Naive thymus-derived CD8-positive, alpha-beta T cell (primary cell): ENCODE measurements at regions not wholly inside any gene's neighbourhood (a gene's known extent, or its start where the extent isn't known, plus 50 kb on each side); places are given as distances from the start of the nearest gene placed in this dataset.
"Not testable (repeated sequence)": the region's sequence is repeated elsewhere in the genome, so short reads cannot be mapped to it uniquely, and the experiment has no call there.

Experiments
- ATAC-seq, 2 donors: fragments of 150-1000 bp; cut with Tn5 transposase in 1 of 2; sonication (Bioruptor Pico), chemical (Tn5 transposase) in 1 of 2; 1 replicate in 1 of 2; 2 replicates in 1 of 2; pipeline ENCODE4 v1.10.0; 2021; ENCODE audit warnings: mild to moderate bottlenecking in 2 of 2, moderate library complexity in 2 of 2
- POLR2A ChIA-PET: fragments of 350-600 bp; sonication (Branson Sonifier 250); formaldehyde crosslinking; loops from one replicate; lab custom pipeline; 2021; ENCODE audit warnings: antibody characterized with exemption; lab: Charles Lee
- DNase-seq, 10 donors: peaks; one replicate each; pipeline versions ENCODE4 v3.0.0 to v3.0.0-alpha.2; 2020 to 2022
- H3K27ac Mint-ChIP-seq, 10 donors: one replicate each; pipeline ENCODE4 v1.8.0; 2020 to 2022; ENCODE audit warnings: mild to moderate bottlenecking in 10 of 10, mixed read lengths in 10 of 10, moderate library complexity in 4 of 10, inconsistent platforms in 1 of 10
- H3K27me3 Mint-ChIP-seq, 5 donors: one replicate each; pipeline ENCODE4 v1.8.0; 2021 to 2022; ENCODE audit warnings: mixed read lengths in 5 of 5
- H3K36me3 Mint-ChIP-seq, 3 donors: one replicate each; pipeline ENCODE4 v1.8.0; 2020 to 2022; ENCODE audit warnings: mixed read lengths in 3 of 3, mild to moderate bottlenecking in 2 of 3, inconsistent platforms in 1 of 3
- H3K4me1 Mint-ChIP-seq, 4 donors: one replicate each; pipeline ENCODE4 v1.8.0; 2021 to 2022; ENCODE audit warnings: mixed read lengths in 4 of 4
- H3K4me3 Mint-ChIP-seq, 10 donors: one replicate each; pipeline ENCODE4 v1.8.0; 2020 to 2022; ENCODE audit warnings: mild to moderate bottlenecking in 10 of 10, mixed read lengths in 10 of 10, moderate library complexity in 6 of 10, inconsistent platforms in 1 of 10
- H3K9me3 Mint-ChIP-seq, 9 donors: one replicate each; pipeline ENCODE4 v1.8.0; 2020 to 2022; ENCODE audit warnings: mixed read lengths in 9 of 9, mild to moderate bottlenecking in 3 of 9, inconsistent platforms in 1 of 9, moderate library complexity in 1 of 9

GRCh38 chr21:10100873-10101272 lies 420.5 kb upstream of the TPTE start:
- H3K9me3 Mint-ChIP-seq, DNase-seq, H3K27me3 Mint-ChIP-seq, H3K4me1 Mint-ChIP-seq, POLR2A ChIA-PET, H3K27ac Mint-ChIP-seq, H3K36me3 Mint-ChIP-seq, ATAC-seq, H3K4me3 Mint-ChIP-seq: not testable (repeated sequence)

GRCh38 chr21:10119342-10119741 lies 402.0 kb upstream of the TPTE start:
- POLR2A ChIA-PET: not testable (repeated sequence)

DNA sequence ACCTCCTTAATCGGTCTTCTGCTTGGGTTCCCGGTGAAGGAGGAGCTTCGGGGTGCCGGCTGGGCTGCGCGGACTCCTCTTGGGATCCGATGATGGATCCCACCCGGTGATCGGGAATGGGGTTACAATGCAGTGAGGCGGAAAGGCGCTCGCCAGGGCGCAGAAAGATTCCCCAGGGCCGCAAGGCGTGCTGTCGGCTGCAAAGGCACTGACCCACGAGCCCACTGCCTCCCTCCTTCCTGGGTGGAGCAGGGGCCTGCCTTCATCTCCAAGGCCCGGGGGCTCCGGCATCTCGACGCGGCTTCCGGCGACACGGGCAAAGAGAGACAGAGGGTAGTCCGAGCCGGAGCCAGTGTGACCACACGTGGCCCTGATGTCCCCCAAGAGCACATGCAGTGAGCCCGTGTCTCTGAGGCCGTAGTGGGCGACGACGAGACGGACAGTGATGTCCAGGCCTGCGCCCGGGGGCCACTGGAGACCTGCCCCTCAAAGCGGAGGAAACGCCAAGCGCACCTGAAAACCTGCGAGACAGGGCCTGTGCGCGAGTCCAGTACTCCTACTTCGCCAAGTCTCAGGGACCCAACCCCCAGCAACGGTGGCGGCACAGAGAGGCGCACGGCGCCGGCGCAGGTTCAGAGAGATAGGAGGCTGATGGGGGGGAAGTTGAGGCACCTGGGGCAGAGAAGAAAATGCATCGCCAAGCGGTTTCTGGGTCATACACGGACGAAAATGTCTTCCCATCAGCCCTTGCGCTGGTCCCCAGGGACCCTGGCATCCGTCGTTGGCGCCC lies 401.4 kb upstream of the TPTE start:
- POLR2A ChIA-PET, H3K27ac Mint-ChIP-seq, H3K4me1 Mint-ChIP-seq, ATAC-seq, H3K27me3 Mint-ChIP-seq, H3K4me3 Mint-ChIP-seq, H3K36me3 Mint-ChIP-seq: not testable (repeated sequence)
- H3K9me3 Mint-ChIP-seq: peaks cover 0 to 29% (median 0%) of the 10 kb centered on the region in 9 donors
- DNase-seq: peak in 1 of 10 donors; percentile 28

More at GRCh38 chr21:10119342-10119741, 402.0 kb upstream of the TPTE start:
- not testable (repeated sequence) for H3K27ac Mint-ChIP-seq, H3K27me3 Mint-ChIP-seq, H3K36me3 Mint-ChIP-seq, H3K4me1 Mint-ChIP-seq, H3K4me3 Mint-ChIP-seq, ATAC-seq
- H3K9me3 Mint-ChIP-seq: peaks cover 0 to 29% (median 0%) of the 10 kb centered on the region in 9 donors
- peak in 1 of 10 donors; percentile 27 for DNase-seq

- H3K27ac Mint-ChIP-seq, ATAC-seq, H3K36me3 Mint-ChIP-seq, POLR2A ChIA-PET, H3K27me3 Mint-ChIP-seq, H3K4me3 Mint-ChIP-seq, H3K4me1 Mint-ChIP-seq: not testable (repeated sequence)
- H3K9me3 Mint-ChIP-seq: peaks cover 0 to 31% (median 0%) of the 10 kb centered on the region in 9 donors
- DNase-seq: peak in 1 of 10 donors; percentile 18
Observed at GRCh38 chr21:10120536-10120934, 400.8 kb upstream of the TPTE start.

DNA sequence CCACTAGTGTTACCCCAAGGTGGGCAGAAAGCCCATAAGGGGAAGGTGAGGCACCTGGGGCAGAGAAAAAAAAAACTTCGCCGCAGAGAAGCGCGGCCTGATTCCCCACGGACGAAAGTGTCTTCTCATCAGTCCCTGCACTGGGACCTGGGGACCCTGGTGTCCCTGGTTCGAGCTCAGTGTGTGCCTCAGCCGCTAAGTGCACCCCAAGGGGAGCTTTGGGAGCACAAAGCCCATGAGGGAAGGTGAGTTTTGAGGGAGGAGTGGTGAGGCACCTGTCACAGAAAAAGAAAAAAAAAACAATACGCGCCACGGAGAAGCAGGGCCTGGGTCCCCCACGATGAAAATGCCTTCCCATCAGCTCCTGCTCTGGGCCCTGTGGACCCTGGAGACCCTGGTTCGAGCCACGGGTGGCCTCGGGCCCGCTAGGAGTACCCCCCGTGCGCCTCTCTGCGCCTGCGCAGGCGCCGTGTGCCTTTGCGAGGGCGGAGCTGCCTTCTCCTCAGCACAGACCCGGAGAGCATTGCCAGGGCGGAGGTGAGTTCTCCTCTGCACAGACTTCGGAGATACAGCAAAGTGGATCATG lies 400.3 kb upstream of the TPTE start:
- H3K4me3 Mint-ChIP-seq, H3K27ac Mint-ChIP-seq, POLR2A ChIA-PET, ATAC-seq, H3K36me3 Mint-ChIP-seq, H3K27me3 Mint-ChIP-seq, H3K4me1 Mint-ChIP-seq: not testable (repeated sequence)
- H3K9me3 Mint-ChIP-seq: peaks cover 0 to 34% (median 0%) of the 10 kb centered on the region in 9 donors
- peak in 1 of 10 donors; percentile 13 for DNase-seq

- H3K4me3 Mint-ChIP-seq, H3K27me3 Mint-ChIP-seq, H3K36me3 Mint-ChIP-seq, H3K4me1 Mint-ChIP-seq, ATAC-seq, DNase-seq, POLR2A ChIA-PET, H3K27ac Mint-ChIP-seq: not testable (repeated sequence)
- peaks cover 0 to 34% (median 0%) of the 10 kb centered on the region in 9 donors for H3K9me3 Mint-ChIP-seq
Observed at GRCh38 chr21:10121816-10122455, 399.4 kb upstream of the TPTE start.

GRCh38 chr21:10122801-10123507 lies 398.4 kb upstream of the TPTE start:
- H3K4me3 Mint-ChIP-seq, H3K27me3 Mint-ChIP-seq, H3K4me1 Mint-ChIP-seq, ATAC-seq, H3K36me3 Mint-ChIP-seq, POLR2A ChIA-PET, H3K27ac Mint-ChIP-seq: not testable (repeated sequence)
- H3K9me3 Mint-ChIP-seq: peaks cover 0 to 34% (median 0%) of the 10 kb centered on the region in 9 donors
- DNase-seq: peak in 5 of 10 donors; percentile 17 to 35 (median 22)

GRCh38 chr21:10123508-10123885 lies 397.9 kb upstream of the TPTE start:
- ATAC-seq, H3K27ac Mint-ChIP-seq, H3K4me1 Mint-ChIP-seq, H3K36me3 Mint-ChIP-seq, POLR2A ChIA-PET, H3K27me3 Mint-ChIP-seq, H3K4me3 Mint-ChIP-seq, DNase-seq: not testable (repeated sequence)
- H3K9me3 Mint-ChIP-seq: peaks cover 0 to 34% (median 0%) of the 10 kb centered on the region in 9 donors

DNA sequence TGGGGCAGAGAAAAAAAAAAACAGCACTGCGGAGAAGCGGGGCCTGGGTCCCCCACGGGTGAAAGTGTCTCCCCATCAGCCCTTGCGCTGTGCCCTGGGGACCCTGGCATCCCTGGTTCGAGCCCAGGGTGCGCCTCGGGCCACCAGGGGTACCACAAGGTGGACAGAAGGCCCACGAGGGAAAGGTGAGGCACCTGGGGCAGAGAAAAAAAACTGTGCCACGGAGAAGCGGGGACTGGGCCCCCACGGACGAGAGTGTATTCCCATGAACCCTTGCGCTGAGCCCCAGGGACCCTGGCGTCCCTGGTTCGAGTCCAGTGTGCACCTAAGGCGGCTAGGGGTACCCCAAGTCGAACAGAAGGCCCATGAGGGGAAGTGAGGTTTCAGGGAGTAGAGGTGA lies 395.8 kb upstream of the TPTE start:
- ATAC-seq, POLR2A ChIA-PET, H3K4me1 Mint-ChIP-seq, H3K4me3 Mint-ChIP-seq, H3K27ac Mint-ChIP-seq, H3K36me3 Mint-ChIP-seq, H3K27me3 Mint-ChIP-seq: not testable (repeated sequence)
- DNase-seq: peak in 1 of 10 donors; percentile 21
- peaks cover 0 to 22% (median 0%) of the 10 kb centered on the region in 9 donors for H3K9me3 Mint-ChIP-seq

GRCh38 chr21:10134119-10134518 lies 387.3 kb upstream of the TPTE start:
- H3K27me3 Mint-ChIP-seq, ATAC-seq, H3K27ac Mint-ChIP-seq, H3K9me3 Mint-ChIP-seq, H3K36me3 Mint-ChIP-seq, H3K4me1 Mint-ChIP-seq, H3K4me3 Mint-ChIP-seq, POLR2A ChIA-PET: not testable (repeated sequence)
- peak in 1 of 10 donors; percentile 45 for DNase-seq

- ATAC-seq, H3K27ac Mint-ChIP-seq, H3K4me3 Mint-ChIP-seq, H3K9me3 Mint-ChIP-seq, H3K36me3 Mint-ChIP-seq, H3K27me3 Mint-ChIP-seq, H3K4me1 Mint-ChIP-seq, POLR2A ChIA-PET: not testable (repeated sequence)
- DNase-seq: peak in 1 of 10 donors; percentile 24
Observed at GRCh38 chr21:10135879-10136278, 385.5 kb upstream of the TPTE start.

GRCh38 chr21:10154178-10154577 lies 367.2 kb upstream of the TPTE start:
- H3K27me3 Mint-ChIP-seq, POLR2A ChIA-PET, H3K4me1 Mint-ChIP-seq, H3K9me3 Mint-ChIP-seq, H3K36me3 Mint-ChIP-seq, ATAC-seq, H3K27ac Mint-ChIP-seq, DNase-seq, H3K4me3 Mint-ChIP-seq: not testable (repeated sequence)
